ENCODE measurements at regions not wholly inside any gene's neighbourhood (a gene's known extent, or its start where the extent isn't known, plus 50 kb on each side); places are given as distances from the start of the nearest gene placed in this dataset.
A peak's percentile ranks its signal among the peaks of the same experiment; 100 is the strongest.

GRCh38 chr15:93330912-93331544 is 242.0 kb upstream of the RGMA start:
- H3K4me2 ChIP-seq: no peak overlapping the region

More at GRCh38 chr15:93330912-93331544, 242.0 kb upstream of the RGMA start:
- Histone ChIP-seq H3K36me3 (replicated peaks in 1 of 2; ENCODE audit: control insufficient read depth in 1 of 2, insufficient read depth in 2 of 2, low read length in 1 of 2) (no peaks in the 10 kb centered on the region), H3K9me2 (no peaks in the 10 kb centered on the region), H2AFZ (ENCODE audit: low read depth) (no peak overlapping the region), H3F3A (replicated peaks; ENCODE audit: insufficient read depth) (no peaks in the 10 kb centered on the region), H3K79me2 (ENCODE audit: insufficient read depth) (no peaks in the 10 kb centered on the region), H3K27me3 (ENCODE audit: insufficient read depth) (no peaks in the 10 kb centered on the region), H3K9me3 (0 out of 2 replicates have a peak, but pooled peaks cover under 1% of the 10 kb centered on the region), H3K27ac (ENCODE audit: low read depth in 2 of 2, low read length in 1 of 2) (peak overlapping the region in 1 of 2 experiments; percentile 76; a peak in 2 of 4 replicates), H3K4me1 (ENCODE audit: control insufficient read depth in 1 of 2, insufficient read depth in 2 of 2, low read depth in 1 of 2, low read length in 1 of 2) (peaks cover 0 to 13% of the 10 kb centered on the region in 2 experiments; a peak in 2 of 4 replicates), H3K4me3 (ENCODE audit: low read depth in 2 of 2, low read length in 1 of 2) (no peak overlapping the region), H3K9ac (no peak overlapping the region), H4K20me1 (ENCODE audit: insufficient read depth) (no peaks in the 10 kb centered on the region)
- POLR2A ChIA-PET: no interaction called here
- CTCF ChIA-PET: interaction anchor here (1.2 to 2.5 kb wide), 3 partner anchors 301 to 789 kb away, joined by 4 to 9 read pairs (median 5); no protein-coding TSS in a partner anchor
- no peak for TF ChIP-seq RXRA (IDR thresholded peaks at IDR 0.05; ENCODE audit: borderline replicate concordance, low read depth)
- no peak for TF ChIP-seq CHD2 (IDR thresholded peaks at IDR 0.05; ENCODE audit: low read length, partially characterized antibody)
- TF ChIP-seq GATA2 (CRISPR knock-in tag; IDR thresholded peaks at IDR 0.05): no peak
- TF ChIP-seq MEF2A (IDR thresholded peaks at IDR 0.05; ENCODE audit: borderline replicate concordance, low read depth): no peak
- TF ChIP-seq MAX (IDR thresholded peaks at IDR 0.05; ENCODE audit: low read depth): no peak
- TF ChIP-seq FOSL2 (IDR thresholded peaks at IDR 0.05; ENCODE audit: borderline replicate concordance, low read depth): no peak
- TF ChIP-seq TAF1 (IDR thresholded peaks at IDR 0.05; ENCODE audit: borderline replicate concordance, low read depth, low read length): no peak
- TF ChIP-seq JUND (IDR thresholded peaks at IDR 0.05): no peak
- TF ChIP-seq PBX3 (IDR thresholded peaks at IDR 0.05): no peak
- no peak for TF ChIP-seq EP300 (IDR thresholded peaks at IDR 0.05; ENCODE audit: borderline replicate concordance in 1 of 2, low read depth in 1 of 2, low read length in 1 of 2)
- no peak for TF ChIP-seq ZBTB33 (IDR thresholded peaks at IDR 0.05; ENCODE audit: borderline replicate concordance, low read depth)
- TF ChIP-seq MXI1 (IDR thresholded peaks at IDR 0.05; ENCODE audit: low read depth, low read length): no peak
- no peak for TF ChIP-seq RAD21 (IDR thresholded peaks at IDR 0.05; ENCODE audit: low read length)
- no peak for TF ChIP-seq IRF3 (IDR thresholded peaks at IDR 0.05; ENCODE audit: low read depth, low read length)
- WGBS (ENCODE audit: low lambda C conversion rate): 30% methylated on average over 6 of the region's 6 CpGs
- no peak for DNase-seq

Data from SK-N-SH (cell line).